Cardiac muscle cell (in vitro differentiated cells and primary cell): ENCODE measurements at regions not wholly inside any gene's neighbourhood (a gene's known extent, or its start where the extent isn't known, plus 50 kb on each side); places are given as distances from the start of the nearest gene placed in this dataset.
"Not testable (repeated sequence)": the region's sequence is repeated elsewhere in the genome, so short reads cannot be mapped to it uniquely, and the experiment has no call there.

ENCODE experiments used
- DNase-seq, 2 donors: peaks; one replicate each; pipeline versions ENCODE4 v3.0.0 to v3.0.0-alpha.2; 2010 to 2017; ENCODE audit warnings: low read depth in 1 of 2, low spot score in 1 of 2
- H3K27ac ChIP-seq: fragments of 200-600 bp; sonication (generic); 2 replicates; pipeline ENCODE4 v1.5.1; 2016
- H3K27me3 ChIP-seq: fragments of 200-600 bp; sonication (generic); 2 replicates; pipeline ENCODE4 v1.6.0; 2016; ENCODE audit warnings: control low read depth
- H3K36me3 ChIP-seq: fragments of 200-600 bp; sonication (generic); 2 replicates; pipeline ENCODE4 v1.5.1; 2016; ENCODE audit warnings: control low read depth
- H3K4me1 ChIP-seq: fragments of 200-600 bp; sonication (generic); 2 replicates; pipeline ENCODE4 v1.8.1; 2017; ENCODE audit warnings: low read depth, mild to moderate bottlenecking, mixed run types
- H3K4me3 ChIP-seq: fragments of 200-600 bp; sonication (generic); 2 replicates; pipeline ENCODE4 v1.5.1; 2016; ENCODE audit warnings: mild to moderate bottlenecking
- H3K9me3 ChIP-seq: fragments of 200-600 bp; sonication (generic); 2 replicates; pipeline ENCODE4 v1.5.1; 2017; ENCODE audit warnings: low read depth, mild to moderate bottlenecking, control low read depth
- TF ChIP-seq, protein P1 (sequence below): IDR thresholded peaks from 2 replicates; pipeline ENCODE4 v1.5.1; 2012; ENCODE audit warnings: low read depth, mild to moderate bottlenecking, low read length

DNA sequence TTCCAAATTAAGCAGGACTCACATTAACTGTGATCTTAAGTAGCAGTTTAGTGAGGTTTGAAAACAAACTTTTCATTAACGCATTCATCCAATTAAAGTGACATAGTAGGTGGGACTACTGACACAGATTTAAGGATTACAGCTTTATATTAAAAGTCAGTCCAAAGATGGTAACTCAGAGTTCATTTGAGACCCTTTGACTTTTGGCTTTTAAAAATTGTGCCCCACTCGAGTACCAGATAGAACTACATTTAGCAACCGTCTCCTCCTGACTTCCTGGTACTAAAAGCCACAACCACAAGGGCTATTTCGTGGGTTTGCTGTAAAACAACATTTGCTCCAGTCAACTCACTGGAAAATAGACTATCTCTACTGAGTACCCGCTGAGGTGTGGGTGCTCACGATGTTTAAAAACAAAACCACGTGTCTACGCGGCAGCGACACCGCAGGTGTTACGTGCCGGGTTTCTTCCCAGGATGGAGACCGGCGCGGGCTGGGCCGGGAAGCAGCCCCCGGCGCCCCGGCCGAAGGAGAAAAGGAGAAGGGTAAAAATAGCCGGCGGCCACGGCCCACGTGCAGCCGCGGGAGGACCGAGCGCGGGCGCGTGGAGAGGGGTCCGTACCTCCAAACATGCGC is 120.6 kb downstream of the PRR15 start:
- Histone ChIP-seq H3K27ac (peak overlapping the region; percentile 95), H3K4me1 (peaks cover 11% of the 10 kb centered on the region), H3K4me3 (peak overlapping the region; percentile 54)
- H3K36me3 ChIP-seq, H3K27me3 ChIP-seq, H3K9me3 ChIP-seq: not testable (repeated sequence)
- peak in 1 of 2 donors; percentile 2 for DNase-seq

DNA sequence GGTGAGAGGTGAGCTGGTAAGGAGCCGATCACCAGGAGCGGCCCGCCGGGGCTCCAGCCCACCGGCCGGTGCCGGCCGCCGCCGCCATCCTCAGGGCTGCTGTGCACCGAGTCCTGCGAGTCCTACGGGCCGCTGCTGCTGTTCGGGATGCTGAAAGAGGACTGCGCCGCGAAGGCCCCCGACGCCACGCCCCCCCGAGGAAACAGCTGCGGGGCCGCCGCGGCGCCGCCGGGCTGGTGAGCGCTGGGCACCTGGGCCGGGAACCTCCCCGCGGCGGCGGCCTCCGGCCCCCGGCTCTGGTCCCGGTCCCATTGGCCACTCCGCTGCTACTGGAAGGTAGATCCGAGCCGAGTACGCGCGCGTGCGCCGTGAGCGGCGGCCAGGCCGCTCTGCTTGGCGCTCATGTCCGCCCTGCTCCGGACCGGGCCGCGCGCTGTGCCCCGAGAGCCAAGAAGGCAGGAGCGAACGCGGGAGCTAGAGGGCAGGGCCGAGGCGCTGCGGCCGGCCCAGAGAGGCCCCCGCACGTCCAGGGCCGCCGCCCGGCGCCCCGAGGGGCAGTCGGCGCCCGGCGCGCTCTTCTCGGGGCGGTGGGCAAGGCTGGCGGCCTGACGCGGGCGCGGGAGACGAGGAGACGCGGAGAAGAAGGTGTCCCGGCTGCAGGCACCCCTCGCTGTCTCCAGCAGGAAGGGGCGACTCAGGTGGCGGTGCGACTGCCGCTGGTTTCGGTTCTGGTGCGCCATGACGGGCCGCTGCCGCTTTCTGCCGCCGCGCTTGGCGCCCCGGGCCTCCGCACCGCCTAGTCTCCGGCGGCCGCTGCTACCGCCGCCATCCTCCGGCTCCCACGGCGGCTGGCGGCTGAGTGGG is 121.3 kb upstream of the WIPF3 start:
- Histone ChIP-seq H3K4me3 (peak overlapping the region; percentile 54), H3K27me3 (no peaks in the 10 kb centered on the region), H3K4me1 (peaks cover 11% of the 10 kb centered on the region), H3K9me3 (no peaks in the 10 kb centered on the region), H3K27ac (peak overlapping the region; percentile 95), H3K36me3 (no peaks in the 10 kb centered on the region)
- TF ChIP-seq, protein P1, sequence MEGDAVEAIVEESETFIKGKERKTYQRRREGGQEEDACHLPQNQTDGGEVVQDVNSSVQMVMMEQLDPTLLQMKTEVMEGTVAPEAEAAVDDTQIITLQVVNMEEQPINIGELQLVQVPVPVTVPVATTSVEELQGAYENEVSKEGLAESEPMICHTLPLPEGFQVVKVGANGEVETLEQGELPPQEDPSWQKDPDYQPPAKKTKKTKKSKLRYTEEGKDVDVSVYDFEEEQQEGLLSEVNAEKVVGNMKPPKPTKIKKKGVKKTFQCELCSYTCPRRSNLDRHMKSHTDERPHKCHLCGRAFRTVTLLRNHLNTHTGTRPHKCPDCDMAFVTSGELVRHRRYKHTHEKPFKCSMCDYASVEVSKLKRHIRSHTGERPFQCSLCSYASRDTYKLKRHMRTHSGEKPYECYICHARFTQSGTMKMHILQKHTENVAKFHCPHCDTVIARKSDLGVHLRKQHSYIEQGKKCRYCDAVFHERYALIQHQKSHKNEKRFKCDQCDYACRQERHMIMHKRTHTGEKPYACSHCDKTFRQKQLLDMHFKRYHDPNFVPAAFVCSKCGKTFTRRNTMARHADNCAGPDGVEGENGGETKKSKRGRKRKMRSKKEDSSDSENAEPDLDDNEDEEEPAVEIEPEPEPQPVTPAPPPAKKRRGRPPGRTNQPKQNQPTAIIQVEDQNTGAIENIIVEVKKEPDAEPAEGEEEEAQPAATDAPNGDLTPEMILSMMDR, result no peak
- DNase-seq, result peak; percentile 78 to 88

DNA sequence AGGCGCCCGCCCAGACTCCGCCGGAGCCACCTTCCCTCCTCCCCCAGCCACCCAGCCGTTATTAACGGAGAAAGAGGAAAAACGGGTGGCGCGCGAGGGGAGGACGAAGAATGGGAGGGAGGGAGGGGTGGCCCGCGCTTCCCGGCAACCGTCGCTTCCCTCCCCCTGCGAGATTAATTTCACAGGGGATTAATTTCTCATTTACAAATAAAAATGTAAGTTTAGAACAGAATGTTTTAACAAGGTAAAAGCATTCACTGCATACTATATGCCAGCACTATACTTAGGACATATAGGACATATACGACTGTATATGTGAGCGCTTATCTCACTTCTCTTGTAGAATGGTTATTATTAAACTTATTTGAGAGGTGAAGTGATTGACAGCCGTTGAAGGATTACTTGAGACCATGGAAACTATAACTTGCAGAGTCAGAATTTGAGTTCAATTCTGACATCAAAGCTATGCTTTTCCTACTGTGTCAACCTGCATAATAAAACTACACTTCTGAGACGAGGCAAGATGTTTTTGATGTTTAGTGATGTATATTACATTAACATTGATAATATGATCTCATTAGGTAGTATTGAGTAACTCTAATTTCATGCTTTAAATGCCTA is 120.5 kb upstream of the WIPF3 start:
- H3K4me1 ChIP-seq, H3K36me3 ChIP-seq, H3K27me3 ChIP-seq, H3K9me3 ChIP-seq: not testable (repeated sequence)
- peak; percentile 2 to 5 for DNase-seq
- Histone ChIP-seq H3K4me3 (peak overlapping the region; percentile 54), H3K27ac (peak overlapping the region; percentile 95)

DNA sequence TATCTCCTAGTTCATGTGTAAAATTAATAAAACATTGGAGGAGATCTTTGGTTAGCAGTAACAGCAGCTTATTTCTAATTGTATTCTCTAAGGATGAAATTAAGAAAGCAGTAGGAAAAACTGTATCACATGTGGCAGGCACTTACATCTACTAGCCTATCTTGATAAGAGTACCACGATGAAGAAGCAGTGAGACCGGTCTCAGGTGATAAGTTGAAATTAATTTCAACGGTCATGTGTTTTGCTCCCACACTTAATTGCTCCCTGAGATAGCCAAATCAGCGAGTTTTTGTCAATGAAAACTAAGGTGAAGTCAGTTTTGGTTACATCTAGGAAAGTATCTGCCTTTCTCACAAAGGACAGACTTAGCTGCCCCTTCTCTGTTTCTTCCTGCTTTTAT is 115.8 kb upstream of the WIPF3 start:
- not testable (repeated sequence) for DNase-seq, H3K36me3 ChIP-seq, H3K4me3 ChIP-seq, H3K9me3 ChIP-seq, H3K4me1 ChIP-seq, H3K27me3 ChIP-seq, H3K27ac ChIP-seq

DNA sequence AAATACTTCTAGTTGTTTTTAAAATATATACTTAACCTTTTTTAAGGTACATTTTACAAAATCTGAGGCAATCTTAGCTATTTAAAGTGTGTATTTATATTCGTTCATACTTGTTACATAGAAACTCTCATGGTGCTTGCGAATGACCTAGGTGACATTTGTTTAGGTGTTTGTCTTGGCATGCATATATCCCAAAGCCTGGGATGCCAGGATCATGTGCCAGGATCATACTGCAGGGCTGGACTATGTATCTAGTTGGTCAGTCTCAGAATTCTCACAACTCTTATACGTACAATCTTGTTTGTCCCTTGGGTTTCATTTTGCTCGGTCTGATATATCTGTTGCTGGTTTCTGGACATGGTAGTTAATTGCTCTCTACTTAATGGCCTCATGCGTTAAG is 109.9 kb upstream of the WIPF3 start:
- not testable (repeated sequence) for H3K9me3 ChIP-seq, H3K27me3 ChIP-seq, H3K27ac ChIP-seq, H3K4me1 ChIP-seq, H3K4me3 ChIP-seq, DNase-seq, H3K36me3 ChIP-seq

DNA sequence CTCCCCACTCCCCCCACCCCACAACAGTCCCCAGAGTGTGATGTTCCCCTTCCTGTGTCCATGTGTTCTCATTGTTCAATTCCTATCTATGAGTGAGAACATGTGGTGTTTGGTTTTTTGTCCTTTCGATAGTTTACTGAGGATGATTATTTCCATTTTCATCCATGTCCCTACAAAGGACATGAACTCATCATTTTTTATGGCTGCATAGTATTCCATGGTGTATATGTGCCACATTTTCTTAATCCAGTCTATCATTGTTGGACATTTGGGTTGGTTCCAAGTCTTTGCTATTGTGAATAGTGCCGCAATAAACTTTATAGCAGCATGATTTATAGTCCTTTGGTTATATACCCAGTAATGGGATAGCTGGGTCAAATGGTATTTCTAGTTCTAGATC is 106.6 kb upstream of the WIPF3 start:
- DNase-seq, H3K4me3 ChIP-seq, H3K27me3 ChIP-seq, H3K9me3 ChIP-seq, H3K4me1 ChIP-seq, H3K36me3 ChIP-seq, H3K27ac ChIP-seq: not testable (repeated sequence)

DNA sequence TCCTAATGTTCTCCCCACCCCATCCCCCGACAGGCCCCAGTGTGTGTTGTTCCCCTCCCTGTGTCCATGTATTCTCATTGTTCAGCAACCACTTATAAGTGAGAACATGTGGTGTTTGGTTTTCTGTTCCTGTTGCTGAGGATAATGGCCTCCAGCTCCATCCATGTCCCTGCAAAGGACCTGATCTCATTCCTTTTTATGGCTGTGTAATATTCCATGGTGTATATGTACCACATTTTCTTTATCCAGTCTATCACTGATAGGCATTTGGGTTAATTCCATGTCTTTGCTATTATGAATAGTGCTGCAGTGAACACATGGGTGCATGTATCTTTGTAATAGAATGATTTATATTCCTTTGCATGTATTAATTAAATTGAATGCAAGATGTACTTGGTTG is 104.8 kb upstream of the WIPF3 start:
- H3K27me3 ChIP-seq, H3K27ac ChIP-seq, H3K9me3 ChIP-seq, H3K4me1 ChIP-seq, H3K4me3 ChIP-seq, DNase-seq, H3K36me3 ChIP-seq: not testable (repeated sequence)

DNA sequence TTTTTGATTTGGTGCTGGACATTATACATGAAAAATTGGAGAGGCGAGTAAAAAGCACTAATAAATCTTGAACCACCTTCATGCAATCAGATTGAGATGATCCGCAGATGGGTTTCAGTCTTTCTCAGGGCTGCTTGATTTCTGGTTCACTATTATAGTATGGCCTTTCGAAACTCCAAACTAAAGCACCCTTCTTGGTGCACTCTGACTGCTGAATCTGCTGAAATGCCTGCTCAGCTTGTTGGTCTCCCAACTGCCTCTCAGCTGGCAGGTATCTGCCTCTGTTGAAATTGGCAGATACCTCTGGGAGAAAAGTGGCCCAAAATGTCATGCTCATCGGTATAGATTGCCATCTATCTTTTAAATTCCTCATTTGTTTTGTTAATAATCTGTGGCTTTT is 102.5 kb upstream of the WIPF3 start:
- not testable (repeated sequence) for H3K27me3 ChIP-seq, H3K9me3 ChIP-seq

DNA sequence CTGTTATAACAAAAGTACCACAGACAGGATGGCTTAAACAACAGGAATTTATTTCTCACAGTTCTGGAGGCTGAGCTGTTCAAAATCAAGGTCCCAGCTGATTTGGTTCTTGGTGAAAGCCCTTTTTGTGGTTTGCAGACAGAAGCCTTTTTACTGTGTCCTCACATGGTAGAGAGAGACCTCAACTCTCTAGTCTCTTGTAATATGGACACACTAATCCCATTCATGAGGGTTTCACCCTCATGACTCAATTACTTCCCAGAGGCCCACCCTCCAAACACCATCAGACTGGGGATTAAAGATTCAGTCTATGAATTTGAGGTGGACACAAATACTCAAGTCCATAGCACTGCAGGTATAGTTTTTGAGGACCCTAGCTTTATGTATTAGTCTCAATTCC is 97.3 kb upstream of the WIPF3 start:
- not testable (repeated sequence) for DNase-seq, H3K9me3 ChIP-seq, H3K27me3 ChIP-seq, H3K4me3 ChIP-seq, H3K4me1 ChIP-seq, H3K36me3 ChIP-seq, H3K27ac ChIP-seq

More for the DNA sequence above, 102.5 kb upstream of the WIPF3 start:
- H3K4me3 ChIP-seq, H3K36me3 ChIP-seq, DNase-seq, H3K27ac ChIP-seq, H3K4me1 ChIP-seq: not testable (repeated sequence)

DNA sequence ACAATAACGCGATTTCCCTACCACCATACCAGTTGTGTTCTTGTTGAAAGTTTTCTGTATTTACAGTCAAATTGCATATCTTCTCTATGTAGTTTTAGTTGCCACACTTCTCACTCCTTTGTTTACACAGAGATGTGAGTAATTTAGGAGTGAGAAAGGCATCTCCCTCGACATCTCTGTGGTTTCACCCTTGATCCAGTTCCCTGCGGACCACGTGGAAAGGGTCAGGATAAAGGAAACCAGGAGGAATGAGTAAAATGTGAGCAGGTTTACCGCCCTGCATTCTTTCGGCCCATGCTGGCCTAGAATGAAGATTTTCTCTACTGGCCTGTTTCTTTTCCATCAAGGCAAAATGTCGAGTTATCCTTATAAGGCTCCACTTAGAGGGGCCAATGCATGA is 83.2 kb upstream of the WIPF3 start:
- H3K4me1 ChIP-seq, H3K36me3 ChIP-seq, H3K9me3 ChIP-seq, H3K4me3 ChIP-seq, H3K27me3 ChIP-seq, H3K27ac ChIP-seq: not testable (repeated sequence)
- DNase-seq, result peak in 1 of 2 donors; percentile 96
